Suprapubic skin (tissue), 4 donors: ENCODE measurements at regions not wholly inside any gene's neighbourhood (a gene's known extent, or its start where the extent isn't known, plus 50 kb on each side); places are given as distances from the start of the nearest gene placed in this dataset.
A peak's percentile ranks its signal among the peaks of the same experiment; 100 is the strongest.
"Not testable (repeated sequence)": the region's sequence is repeated elsewhere in the genome, so short reads cannot be mapped to it uniquely, and the experiment has no call there.

Experiments used
- DNase-seq, 2 donors: peaks; one replicate each; pipeline ENCODE4 v3.0.0-alpha.2; 2019; ENCODE audit warnings: low spot score in 2 of 2
- H3K27ac ChIP-seq: fragments of 200-600 bp; sonication (generic); one replicate; pipeline ENCODE4 v1.5.1; 2019
- H3K27me3 ChIP-seq: fragments of 200-600 bp; sonication (generic); one replicate; pipeline ENCODE4 v1.5.1; 2019
- H3K36me3 ChIP-seq: fragments of 200-600 bp; sonication (generic); one replicate; pipeline ENCODE4 v1.5.1; 2019
- H3K4me1 ChIP-seq: fragments of 200-600 bp; sonication (generic); one replicate; pipeline ENCODE4 v1.5.1; 2019
- H3K4me3 ChIP-seq: fragments of 200-600 bp; sonication (generic); one replicate; pipeline ENCODE4 v1.5.1; 2019; ENCODE audit warnings: mild to moderate bottlenecking
- H3K9me3 ChIP-seq: fragments of 200-600 bp; sonication (generic); one replicate; pipeline ENCODE4 v1.5.1; 2019
- WGBS: methylation state at CpG from one replicate; pipeline ENCODE4 v1.1.5; 2018; 5-methylcytosine and 5-hydroxymethylcytosine counted together

GRCh38 chr9:64499541-64499940 is 785.5 kb downstream of the FOXD4L5 start:
- not testable (repeated sequence) for H3K27ac ChIP-seq, H3K4me1 ChIP-seq, H3K9me3 ChIP-seq, H3K27me3 ChIP-seq, H3K36me3 ChIP-seq, H3K4me3 ChIP-seq
- 92% methylated on average over 14 of the region's 16 CpGs for WGBS
- peak in 1 of 2 donors; percentile 76 for DNase-seq

GRCh38 chr9:64498409-64498808 is 786.6 kb downstream of the FOXD4L5 start:
- not testable (repeated sequence) for H3K27ac ChIP-seq, H3K4me1 ChIP-seq, H3K9me3 ChIP-seq, H3K27me3 ChIP-seq, H3K36me3 ChIP-seq, DNase-seq, H3K4me3 ChIP-seq
- WGBS, result no CpG with 5 or more reads among the region's 13 CpGs

GRCh38 chr9:64488544-64488943 is 796.5 kb downstream of the FOXD4L5 start:
- not testable (repeated sequence) for H3K4me1 ChIP-seq, H3K27me3 ChIP-seq, H3K9me3 ChIP-seq, H3K4me3 ChIP-seq, H3K27ac ChIP-seq, DNase-seq, H3K36me3 ChIP-seq
- WGBS, result 87% methylated on average over 13 of the region's 32 CpGs

- H3K27me3 ChIP-seq, DNase-seq, H3K9me3 ChIP-seq, H3K27ac ChIP-seq, H3K4me1 ChIP-seq, H3K4me3 ChIP-seq, H3K36me3 ChIP-seq: not testable (repeated sequence)
- no CpG with 5 or more reads among the region's 15 CpGs for WGBS
These were observed 798.9 kb downstream of the FOXD4L5 start for GRCh38 chr9:64486067-64486466.

GRCh38 chr9:64479095-64479494 is 805.9 kb downstream of the FOXD4L5 start:
- not testable (repeated sequence) for H3K4me3 ChIP-seq, DNase-seq, H3K27ac ChIP-seq, H3K4me1 ChIP-seq, H3K9me3 ChIP-seq, H3K27me3 ChIP-seq, H3K36me3 ChIP-seq
- no CpG with 5 or more reads among the region's 3 CpGs for WGBS

GRCh38 chr9:64468943-64469342 is 816.1 kb downstream of the FOXD4L5 start:
- no CpG with 5 or more reads among the region's 8 CpGs for WGBS
- H3K27ac ChIP-seq, H3K27me3 ChIP-seq, DNase-seq, H3K36me3 ChIP-seq, H3K4me1 ChIP-seq, H3K4me3 ChIP-seq, H3K9me3 ChIP-seq: not testable (repeated sequence)

- H3K36me3 ChIP-seq, DNase-seq, H3K27ac ChIP-seq, H3K4me1 ChIP-seq, H3K27me3 ChIP-seq, H3K4me3 ChIP-seq, H3K9me3 ChIP-seq: not testable (repeated sequence)
- WGBS, result 20% methylated on average over 1 of the region's 4 CpGs
These were observed 818.9 kb downstream of the FOXD4L5 start for GRCh38 chr9:64466052-64466599.

- H3K36me3 ChIP-seq, H3K4me1 ChIP-seq, H3K27me3 ChIP-seq, H3K27ac ChIP-seq, H3K9me3 ChIP-seq, DNase-seq, H3K4me3 ChIP-seq: not testable (repeated sequence)
- WGBS, result no CpG with 5 or more reads among the region's 5 CpGs
These were observed 823.1 kb downstream of the FOXD4L5 start for GRCh38 chr9:64461885-64462284.

GRCh38 chr9:64458642-64459041 is 826.4 kb downstream of the FOXD4L5 start:
- not testable (repeated sequence) for H3K27me3 ChIP-seq, H3K36me3 ChIP-seq, H3K27ac ChIP-seq, H3K4me1 ChIP-seq, DNase-seq, H3K4me3 ChIP-seq, H3K9me3 ChIP-seq
- 66% methylated on average over 3 of the region's 3 CpGs for WGBS

GRCh38 chr9:64455107-64455648 is 829.8 kb downstream of the FOXD4L5 start:
- WGBS, result 20% methylated on average over 1 of the region's 1 CpG
- not testable (repeated sequence) for H3K27ac ChIP-seq, H3K4me1 ChIP-seq, H3K9me3 ChIP-seq, H3K4me3 ChIP-seq, H3K27me3 ChIP-seq, DNase-seq, H3K36me3 ChIP-seq

- not testable (repeated sequence) for H3K4me3 ChIP-seq, H3K27ac ChIP-seq, H3K36me3 ChIP-seq, H3K9me3 ChIP-seq, H3K27me3 ChIP-seq, DNase-seq, H3K4me1 ChIP-seq
- 74% methylated on average over 2 of the region's 2 CpGs for WGBS
These were observed 832.9 kb downstream of the FOXD4L5 start for GRCh38 chr9:64452134-64452533.

- not testable (repeated sequence) for H3K27me3 ChIP-seq, H3K9me3 ChIP-seq, H3K27ac ChIP-seq, H3K4me3 ChIP-seq, H3K4me1 ChIP-seq, DNase-seq, H3K36me3 ChIP-seq
- 100% methylated on average over 1 of the region's 5 CpGs for WGBS
These were observed 834.4 kb downstream of the FOXD4L5 start for GRCh38 chr9:64450654-64451053.

- not testable (repeated sequence) for H3K27ac ChIP-seq, H3K27me3 ChIP-seq, H3K4me3 ChIP-seq, DNase-seq, H3K9me3 ChIP-seq, H3K4me1 ChIP-seq, H3K36me3 ChIP-seq
- 85% methylated on average over 2 of the region's 2 CpGs for WGBS
These were observed 836.0 kb downstream of the FOXD4L5 start for GRCh38 chr9:64449025-64449424.

GRCh38 chr9:64444909-64445525 is 840.0 kb downstream of the FOXD4L5 start:
- not testable (repeated sequence) for H3K9me3 ChIP-seq, H3K4me1 ChIP-seq, H3K27me3 ChIP-seq, H3K4me3 ChIP-seq, H3K27ac ChIP-seq, DNase-seq, H3K36me3 ChIP-seq
- WGBS, result 97% methylated on average over 2 of the region's 6 CpGs

GRCh38 chr9:64439747-64440146 is 845.3 kb downstream of the FOXD4L5 start:
- H3K4me1 ChIP-seq, H3K4me3 ChIP-seq, H3K36me3 ChIP-seq, DNase-seq, H3K9me3 ChIP-seq, H3K27me3 ChIP-seq, H3K27ac ChIP-seq: not testable (repeated sequence)
- WGBS, result 100% methylated on average over 2 of the region's 2 CpGs
